CD14-positive monocyte (primary cell): ENCODE measurements at regions not wholly inside any gene's neighbourhood (a gene's known extent, or its start where the extent isn't known, plus 50 kb on each side); places are given as distances from the start of the nearest gene placed in this dataset.

Source experiments
- DNase-seq, 3 donors: peaks; one replicate each; pipeline ENCODE4 v3.0.0-alpha.2; 2011 to 2022
- H2AFZ ChIP-seq: 2 replicates; pipeline ENCODE4 v1.6.0; 2012; ENCODE audit warnings: mild to moderate bottlenecking, low read depth, low read length, inconsistent platforms; ENCODE audit not compliant: insufficient read depth, poor library complexity, severe bottlenecking
- H3K27ac ChIP-seq, 2 donors: 1 replicate in 1 of 2; 2 replicates in 1 of 2; pipeline ENCODE4 v1.5.1; 2012 to 2013; ENCODE audit warnings: low read length in 2 of 2, control low read depth in 1 of 2, inconsistent platforms in 1 of 2, low read depth in 1 of 2, mild to moderate bottlenecking in 1 of 2
- H3K27me3 ChIP-seq, 2 donors: one replicate each; pipeline versions ENCODE4 v1.6.0 to v1.6.1; 2011 to 2013; ENCODE audit warnings: low read length in 2 of 2; ENCODE audit not compliant: control insufficient read depth in 2 of 2, insufficient read depth in 2 of 2
- H3K36me3 ChIP-seq, 2 donors: replicated peaks in 1 of 2; 1 replicate in 1 of 2; 2 replicates in 1 of 2; pipeline versions ENCODE4 v1.5.1 to v1.6.1; 2012 to 2013; ENCODE audit warnings: low read length in 2 of 2, control low read depth in 1 of 2, inconsistent platforms in 1 of 2, mild to moderate bottlenecking in 1 of 2; ENCODE audit not compliant: insufficient read depth in 2 of 2, control insufficient read depth in 1 of 2
- H3K4me1 ChIP-seq, 2 donors: 1 replicate in 1 of 2; 2 replicates in 1 of 2; pipeline versions ENCODE4 v1.5.1 to v1.6.1; 2012 to 2013; ENCODE audit warnings: low read length in 2 of 2, control low read depth in 1 of 2, inconsistent platforms in 1 of 2, mild to moderate bottlenecking in 1 of 2, moderate library complexity in 1 of 2; ENCODE audit not compliant: insufficient read depth in 2 of 2, control insufficient read depth in 1 of 2
- H3K4me2 ChIP-seq: replicated peaks from 2 replicates; pipeline ENCODE3; 2012; ENCODE audit warnings: low read length, moderate library complexity, mild to moderate bottlenecking; ENCODE audit not compliant: poor library complexity, severe bottlenecking; ENCODE audit errors: extremely low read depth
- H3K4me3 ChIP-seq, 3 experiments: fragments of 200-600 bp in 1 of 3; sonication (generic) in 1 of 3; replicated peaks in 1 of 3; 1 replicate in 2 of 3; 2 replicates in 1 of 3; pipeline ENCODE4 v1.5.1; 2011 to 2013; ENCODE audit warnings: low read length in 3 of 3, mild to moderate bottlenecking in 3 of 3, control low read depth in 2 of 3, low read depth in 2 of 3, inconsistent platforms in 1 of 3, moderate library complexity in 1 of 3
- H3K79me2 ChIP-seq: 2 replicates; pipeline ENCODE4 v1.6.0; 2012; ENCODE audit warnings: mild to moderate bottlenecking, control low read depth, inconsistent platforms, low read length, moderate library complexity; ENCODE audit not compliant: insufficient read depth
- H3K9ac ChIP-seq: 2 replicates; pipeline ENCODE4 v1.6.0; 2017; ENCODE audit warnings: low read length, mild to moderate bottlenecking; ENCODE audit not compliant: insufficient read depth, poor library complexity, severe bottlenecking
- H3K9me3 ChIP-seq, 2 donors: replicated peaks in 1 of 2; 1 replicate in 1 of 2; 2 replicates in 1 of 2; pipeline versions ENCODE4 v1.5.1 to v1.6.1; 2012 to 2013; ENCODE audit warnings: low read length in 2 of 2, control low read depth in 1 of 2; ENCODE audit not compliant: control insufficient read depth in 1 of 2, insufficient read depth in 1 of 2
- H4K20me1 ChIP-seq: 2 replicates; pipeline ENCODE4 v1.6.0; 2012; ENCODE audit warnings: mild to moderate bottlenecking, low read length, control low read depth, moderate library complexity; ENCODE audit not compliant: insufficient read depth
- H3K27ac Mint-ChIP-seq, 7 donors: one replicate each; pipeline ENCODE4 v1.8.0; 2020; ENCODE audit warnings: mild to moderate bottlenecking in 7 of 7, mixed read lengths in 7 of 7, moderate library complexity in 6 of 7, inconsistent platforms in 2 of 7
- H3K27me3 Mint-ChIP-seq, 3 donors: one replicate each; pipeline ENCODE4 v1.8.0; 2021 to 2022; ENCODE audit warnings: low read depth in 3 of 3, mild to moderate bottlenecking in 3 of 3, mixed read lengths in 3 of 3, moderate library complexity in 3 of 3, inconsistent platforms in 1 of 3
- H3K36me3 Mint-ChIP-seq, 2 donors: one replicate each; pipeline ENCODE4 v1.8.0; 2020; ENCODE audit warnings: mixed read lengths in 2 of 2, inconsistent platforms in 1 of 2, mild to moderate bottlenecking in 1 of 2
- H3K4me1 Mint-ChIP-seq: one replicate; pipeline ENCODE4 v1.8.0; 2020; ENCODE audit warnings: mild to moderate bottlenecking, mixed read lengths
- H3K4me3 Mint-ChIP-seq, 2 donors: one replicate each; pipeline ENCODE4 v1.8.0; 2020; ENCODE audit warnings: mild to moderate bottlenecking in 2 of 2, mixed read lengths in 2 of 2, moderate library complexity in 1 of 2
- H3K9me3 Mint-ChIP-seq, 7 donors: one replicate each; pipeline ENCODE4 v1.8.0; 2020 to 2022; ENCODE audit warnings: mixed read lengths in 7 of 7, mild to moderate bottlenecking in 6 of 7, moderate library complexity in 6 of 7, inconsistent platforms in 2 of 7
- CTCF ChIP-seq: fragments of 200-600 bp; IDR thresholded peaks from one replicate; pipeline ENCODE4 v1.8.0; 2022; ENCODE audit warnings: antibody characterized with exemption, mild to moderate bottlenecking
- WGBS: methylation state at CpG from one replicate; pipeline ENCODE4 v1.1.5; 2013; ENCODE audit warnings: missing lambda C conversion rate; ENCODE audit not compliant: insufficient coverage; 5-methylcytosine and 5-hydroxymethylcytosine counted together
- intact Hi-C, 2 donors: fragments of 100-400 bp; cut with micrococcal nuclease; formaldehyde crosslinking; loops; one replicate each; pipeline versions ENCODE4 v1.15.0 to v1.15.1; 2023

DNA sequence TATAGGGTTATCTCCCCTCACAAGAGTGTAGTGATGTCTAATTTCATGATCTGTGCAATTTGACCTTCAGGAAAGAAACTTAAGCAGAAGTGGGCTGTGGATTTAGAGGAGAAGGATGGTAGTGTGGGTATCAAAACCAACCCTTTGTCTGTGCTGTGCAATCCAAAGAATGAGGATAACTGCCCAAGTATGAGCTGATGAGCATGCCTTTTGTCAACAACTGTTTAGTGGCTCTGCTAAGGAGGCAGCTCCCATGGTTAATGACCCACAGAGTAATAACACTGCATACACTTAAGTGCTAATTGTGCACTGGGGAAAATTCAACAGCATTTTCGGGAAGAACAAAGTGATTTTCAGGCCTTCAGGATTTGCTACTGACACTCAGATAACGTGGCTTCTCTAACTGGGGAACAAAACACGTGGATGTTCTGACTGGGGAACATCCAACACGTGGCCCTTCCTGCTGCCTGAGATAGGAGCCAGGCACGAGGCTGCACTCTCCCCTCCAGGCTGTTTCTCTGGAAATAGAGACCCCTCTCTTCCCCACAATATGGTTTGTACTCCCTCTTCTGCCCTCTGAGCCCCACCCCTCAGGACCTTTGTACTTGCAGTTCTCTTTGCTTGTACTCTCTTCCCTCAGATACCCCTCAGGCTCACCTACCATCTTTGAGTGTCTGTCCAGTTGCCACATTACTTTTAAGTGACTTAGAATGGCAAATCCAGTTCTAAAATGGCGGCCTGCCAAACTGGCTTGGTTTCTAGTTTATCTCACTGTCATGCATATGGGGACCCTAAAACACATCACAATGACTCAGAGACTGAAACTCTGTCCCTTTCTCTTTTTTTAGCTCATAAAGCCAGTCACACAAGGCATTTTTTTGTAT, 234.9 kb upstream of the POU2AF2 start:
- Histone ChIP-seq H4K20me1 (no peaks in the 10 kb centered on the region), H3K4me2 (no peak overlapping the region), H3K4me1 (peaks cover 13 to 14% of the 10 kb centered on the region in 2 donors), H3K9ac (no peak overlapping the region), H3K27me3 (no peaks in the 10 kb centered on the region), H3K27ac (no peak overlapping the region), H2AFZ (no peak overlapping the region), H3K79me2 (no peaks in the 10 kb centered on the region), H3K4me3 (no peak overlapping the region), H3K9me3 (no peaks in the 10 kb centered on the region), H3K36me3 (no peaks in the 10 kb centered on the region)
- peak overlapping the region in 1 of 7 donors; percentile 59 for H3K27ac Mint-ChIP-seq
- WGBS = 92% methylated on average over 6 of the region's 6 CpGs
- intact Hi-C loops = no loop called here
- peaks cover 0 to 1% of the 10 kb centered on the region in 2 donors for H3K36me3 Mint-ChIP-seq
- no peaks in the 10 kb centered on the region for H3K9me3 Mint-ChIP-seq
- H3K27me3 Mint-ChIP-seq = peaks cover 0 to 6% (median 5%) of the 10 kb centered on the region in 3 donors
- no peak overlapping the region for H3K4me3 Mint-ChIP-seq
- peaks cover 12% of the 10 kb centered on the region for H3K4me1 Mint-ChIP-seq
- TF ChIP-seq CTCF = no peak
- no peak for DNase-seq

- Histone ChIP-seq H3K27ac (no peak overlapping the region), H4K20me1 (no peaks in the 10 kb centered on the region), H3K9me3 (no peaks in the 10 kb centered on the region), H3K4me1 (no peaks in the 10 kb centered on the region), H3K27me3 (no peaks in the 10 kb centered on the region), H3K79me2 (no peaks in the 10 kb centered on the region), H3K4me2 (no peak overlapping the region), H3K36me3 (no peaks in the 10 kb centered on the region), H2AFZ (no peak overlapping the region), H3K9ac (no peak overlapping the region), H3K4me3 (no peak overlapping the region)
- TF ChIP-seq CTCF = no peak
- DNase-seq = no peak
- Mint-ChIP-seq H3K4me3 (no peak overlapping the region), H3K4me1 (no peaks in the 10 kb centered on the region), H3K27ac (no peak overlapping the region), H3K9me3 (no peaks in the 10 kb centered on the region), H3K27me3 (peaks cover 0 to 5% (median 2%) of the 10 kb centered on the region in 3 donors), H3K36me3 (peaks cover 0 to 1% of the 10 kb centered on the region in 2 donors)
- 100% methylated on average over 3 of the region's 4 CpGs for WGBS
- intact Hi-C loops = no loop called here
Observed at GRCh38 chr11:111006227-111006626, 239.3 kb upstream of the POU2AF2 start.
